ENCODE measurements at regions not wholly inside any gene's neighbourhood (a gene's known extent, or its start where the extent isn't known, plus 50 kb on each side); places are given as distances from the start of the nearest gene placed in this dataset.

- TF ChIP-seq HDGF (IDR thresholded peaks at IDR 0.05; ENCODE audit: borderline replicate concordance), result no peak
- TF ChIP-seq FOXM1 (IDR thresholded peaks at IDR 0.05; ENCODE audit: borderline replicate concordance), result no peak
- TF ChIP-seq PKNOX1 (IDR thresholded peaks at IDR 0.05), result no peak
- TF ChIP-seq SP1 (IDR thresholded peaks at IDR 0.05), result no peak
- no peak for TF ChIP-seq ARNT (IDR thresholded peaks at IDR 0.05)
- no peak for TF ChIP-seq CTBP1 (IDR thresholded peaks at IDR 0.05; ENCODE audit: borderline replicate concordance)
- TF ChIP-seq TARDBP (IDR thresholded peaks at IDR 0.05), result no peak
- TF ChIP-seq FOXK2 (IDR thresholded peaks at IDR 0.05), result no peak
- TF ChIP-seq SUZ12 (IDR thresholded peaks at IDR 0.05), result no peak
- no peak for TF ChIP-seq ELF4 (IDR thresholded peaks at IDR 0.05)
- TF ChIP-seq FOXA1 (IDR thresholded peaks at IDR 0.05), result no peak
- no peak for TF ChIP-seq LEF1 (IDR thresholded peaks at IDR 0.05; ENCODE audit: borderline replicate concordance)
- TF ChIP-seq L3MBTL2 (conservative IDR thresholded peaks at IDR 0.05), result no peak
- TF ChIP-seq NFRKB (IDR thresholded peaks at IDR 0.05), result no peak
These were observed 1390.3 kb upstream of the NUDT12 start for GRCh38 chr5:104952876-104953275.

Measured in HEK293T (cell line).